ENCODE measurements at regions not wholly inside any gene's neighbourhood (a gene's known extent, or its start where the extent isn't known, plus 50 kb on each side); places are given as distances from the start of the nearest gene placed in this dataset.
"Not testable (repeated sequence)": the region's sequence is repeated elsewhere in the genome, so short reads cannot be mapped to it uniquely, and the experiment has no call there.

DNA sequence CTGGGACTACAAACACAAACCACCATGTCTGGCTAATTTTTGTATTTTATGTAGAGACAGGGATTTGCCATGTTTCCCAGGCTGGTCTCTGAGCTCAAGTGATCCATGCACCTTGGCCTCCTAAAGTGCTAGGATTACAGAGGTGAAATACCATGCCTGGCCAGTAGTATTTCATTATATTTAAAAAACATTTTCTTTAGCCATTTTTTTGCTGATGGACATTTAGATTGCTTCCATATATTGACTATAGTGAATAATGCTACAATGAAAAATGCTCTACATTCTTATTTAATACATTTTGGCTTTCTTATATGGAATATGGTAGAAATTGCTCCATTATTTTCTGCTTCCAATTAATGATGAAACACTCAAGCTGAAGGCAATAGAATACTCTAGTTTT is 1439.7 kb downstream of the FSTL5 start:
- no peak overlapping the region for H3K27ac ChIP-seq
- TF ChIP-seq, protein P1, sequence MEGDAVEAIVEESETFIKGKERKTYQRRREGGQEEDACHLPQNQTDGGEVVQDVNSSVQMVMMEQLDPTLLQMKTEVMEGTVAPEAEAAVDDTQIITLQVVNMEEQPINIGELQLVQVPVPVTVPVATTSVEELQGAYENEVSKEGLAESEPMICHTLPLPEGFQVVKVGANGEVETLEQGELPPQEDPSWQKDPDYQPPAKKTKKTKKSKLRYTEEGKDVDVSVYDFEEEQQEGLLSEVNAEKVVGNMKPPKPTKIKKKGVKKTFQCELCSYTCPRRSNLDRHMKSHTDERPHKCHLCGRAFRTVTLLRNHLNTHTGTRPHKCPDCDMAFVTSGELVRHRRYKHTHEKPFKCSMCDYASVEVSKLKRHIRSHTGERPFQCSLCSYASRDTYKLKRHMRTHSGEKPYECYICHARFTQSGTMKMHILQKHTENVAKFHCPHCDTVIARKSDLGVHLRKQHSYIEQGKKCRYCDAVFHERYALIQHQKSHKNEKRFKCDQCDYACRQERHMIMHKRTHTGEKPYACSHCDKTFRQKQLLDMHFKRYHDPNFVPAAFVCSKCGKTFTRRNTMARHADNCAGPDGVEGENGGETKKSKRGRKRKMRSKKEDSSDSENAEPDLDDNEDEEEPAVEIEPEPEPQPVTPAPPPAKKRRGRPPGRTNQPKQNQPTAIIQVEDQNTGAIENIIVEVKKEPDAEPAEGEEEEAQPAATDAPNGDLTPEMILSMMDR (IDR thresholded peaks at IDR 0.05), result no peak
- no peak for TF ChIP-seq ZFX (IDR thresholded peaks at IDR 0.05; ENCODE audit: borderline replicate concordance)

DNA sequence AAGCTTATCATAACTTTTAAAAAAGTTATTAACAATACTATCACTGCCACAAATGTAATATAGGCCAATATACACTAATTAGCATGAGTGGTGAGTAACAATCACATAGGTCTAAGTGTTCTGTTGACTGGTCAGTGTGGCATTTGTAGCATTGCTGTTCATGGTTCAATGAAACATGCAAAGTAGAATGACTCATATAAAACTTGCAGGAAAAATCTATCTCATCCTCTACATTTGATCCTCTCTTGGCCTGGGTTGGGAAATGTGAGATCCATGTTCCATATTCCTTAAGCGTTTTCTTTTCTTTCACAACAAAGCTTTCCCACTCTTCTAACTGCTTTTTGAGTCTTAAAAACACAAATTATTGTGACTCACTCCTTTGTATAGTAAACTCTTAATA is 1418.7 kb downstream of the FSTL5 start:
- TF ChIP-seq ZFX (IDR thresholded peaks at IDR 0.05; ENCODE audit: borderline replicate concordance), result no peak
- TF ChIP-seq, protein P1 (IDR thresholded peaks at IDR 0.05), result no peak
- H3K27ac ChIP-seq, result no peak overlapping the region

DNA sequence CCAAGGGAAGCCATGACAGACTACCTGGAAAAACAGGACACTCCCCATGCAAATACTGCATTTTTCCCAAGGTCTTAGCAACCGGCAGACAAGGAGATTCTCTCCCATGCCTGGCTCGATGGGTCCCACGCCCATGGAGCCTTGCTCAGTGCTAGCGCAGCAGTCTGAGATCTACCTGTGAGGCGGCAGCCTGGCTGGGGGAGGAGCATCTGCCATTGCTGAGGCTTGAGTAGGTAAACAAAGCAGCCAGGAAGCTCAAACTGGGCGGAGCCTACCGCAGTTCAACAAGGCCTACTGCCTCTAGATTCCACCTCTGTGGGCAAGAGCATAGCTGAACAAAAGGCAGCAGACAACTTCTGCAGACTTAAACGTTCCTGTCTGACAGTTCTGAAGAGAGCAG is 1417.2 kb downstream of the FSTL5 start:
- not testable (repeated sequence) for H3K27ac ChIP-seq

DNA sequence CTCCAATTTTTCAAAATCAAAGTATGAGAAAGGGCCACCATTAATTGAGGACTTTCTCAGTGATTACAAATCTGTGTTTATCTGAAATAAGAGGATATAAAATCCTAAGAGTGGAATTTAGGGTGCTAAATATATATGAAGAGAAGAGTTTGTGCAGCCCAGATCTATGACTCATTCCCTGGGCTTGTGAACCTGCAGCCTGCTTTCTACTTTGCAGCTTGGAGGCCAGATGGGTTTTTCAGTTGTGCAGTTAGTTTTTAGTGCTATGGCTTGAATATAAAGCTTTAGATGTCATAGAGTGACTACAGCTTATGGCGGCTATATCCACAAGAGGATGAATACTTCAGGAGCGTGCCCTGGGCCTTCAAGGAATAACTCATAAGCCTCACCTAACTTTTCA is 1391.1 kb downstream of the FSTL5 start:
- H3K27ac ChIP-seq, result no peak overlapping the region
- TF ChIP-seq, protein P1 (IDR thresholded peaks at IDR 0.05), result no peak
- TF ChIP-seq ZFX (IDR thresholded peaks at IDR 0.05; ENCODE audit: borderline replicate concordance), result no peak

DNA sequence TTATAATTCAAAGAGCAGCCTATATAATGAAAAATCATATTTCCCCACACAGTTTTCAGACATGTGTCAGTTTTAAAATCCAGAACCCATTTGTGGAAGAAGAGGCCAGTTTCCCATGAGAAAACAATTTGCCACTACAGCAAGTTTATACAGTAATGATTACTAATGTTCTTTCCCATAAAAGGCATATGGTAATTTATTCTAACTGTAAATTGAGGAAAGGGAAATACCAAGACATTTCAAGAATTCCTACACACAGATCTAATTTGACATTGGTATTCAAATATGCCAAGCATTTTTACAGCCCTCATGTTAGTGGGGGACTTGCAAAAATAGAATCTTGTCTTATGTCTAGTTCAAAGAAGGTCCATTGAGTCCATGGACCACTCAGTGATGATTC is 1368.6 kb downstream of the FSTL5 start:
- TF ChIP-seq ZFX (IDR thresholded peaks at IDR 0.05; ENCODE audit: borderline replicate concordance), result no peak
- TF ChIP-seq, protein P1 (IDR thresholded peaks at IDR 0.05), result no peak

DNA sequence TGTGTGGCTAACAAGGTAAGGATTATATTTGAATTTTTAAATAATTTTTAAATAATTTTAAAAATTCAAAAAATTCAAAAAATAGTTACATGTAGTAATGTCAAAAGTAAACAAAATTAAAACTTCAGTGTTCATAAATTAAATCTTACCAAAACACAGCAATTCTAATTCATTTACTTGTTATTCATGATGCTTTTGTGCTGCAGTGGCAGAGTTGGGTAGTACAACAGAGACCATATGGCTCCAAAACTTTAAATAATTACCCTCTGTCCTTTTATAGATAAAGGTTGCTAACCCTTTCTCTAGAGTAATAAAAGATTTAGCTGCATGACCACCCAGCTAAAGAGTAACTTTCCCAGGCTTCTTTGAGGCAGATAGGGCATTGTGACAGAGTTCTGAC is 1355.6 kb downstream of the FSTL5 start:
- TF ChIP-seq, protein P1 (IDR thresholded peaks at IDR 0.05), result no peak
- no peak for TF ChIP-seq ZFX (IDR thresholded peaks at IDR 0.05; ENCODE audit: borderline replicate concordance)

More for the DNA sequence above, 1368.6 kb downstream of the FSTL5 start:
- no peak overlapping the region for H3K27ac ChIP-seq

DNA sequence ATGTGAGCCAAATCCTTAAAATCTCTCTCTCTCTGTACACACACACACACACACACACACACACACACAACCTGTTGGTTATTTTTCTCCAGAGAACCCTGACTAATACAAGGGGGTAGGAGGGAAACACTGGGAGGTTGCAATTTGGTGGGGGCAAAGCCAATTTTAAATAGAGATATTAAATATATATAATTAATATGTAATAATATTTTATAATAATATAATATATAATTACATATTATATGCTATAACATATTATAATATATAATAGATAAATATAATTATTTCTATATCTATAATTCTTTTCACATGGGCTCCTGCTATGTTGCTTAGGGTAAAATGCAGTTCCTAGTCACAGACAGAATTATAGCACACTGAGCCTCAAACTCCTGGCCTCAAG is 1354.2 kb downstream of the FSTL5 start:
- no peak overlapping the region for H3K27ac ChIP-seq
- no peak for TF ChIP-seq ZFX (IDR thresholded peaks at IDR 0.05; ENCODE audit: borderline replicate concordance)
- TF ChIP-seq, protein P1 (IDR thresholded peaks at IDR 0.05), result no peak

More for the DNA sequence above, 1355.6 kb downstream of the FSTL5 start:
- H3K27ac ChIP-seq, result no peak overlapping the region

DNA sequence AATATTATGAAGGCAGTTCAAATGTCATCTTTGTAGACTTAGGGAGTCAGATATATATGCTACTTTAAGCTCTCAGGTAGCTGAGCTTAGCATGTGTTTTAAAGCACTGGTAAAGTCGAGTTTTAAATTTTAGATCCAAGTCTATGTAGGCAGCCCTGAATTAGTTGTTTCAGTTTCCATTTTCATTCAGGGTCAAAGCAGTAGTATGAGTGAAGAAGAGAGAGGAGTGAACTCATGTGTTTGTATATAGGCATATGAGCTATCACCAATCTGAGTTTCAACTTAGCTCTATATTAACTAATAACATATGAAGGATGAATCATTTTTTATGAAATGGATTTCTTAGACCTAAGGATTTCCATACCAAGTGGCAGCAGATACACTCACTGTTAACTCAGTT is 1353.4 kb downstream of the FSTL5 start:
- no peak overlapping the region for H3K27ac ChIP-seq

More for the DNA sequence above, 1353.4 kb downstream of the FSTL5 start:
- TF ChIP-seq ZFX (IDR thresholded peaks at IDR 0.05; ENCODE audit: borderline replicate concordance), result no peak
- TF ChIP-seq, protein P1 (IDR thresholded peaks at IDR 0.05), result no peak

Measured in 22Rv1 (cell line).